PC-3 (cell line): ENCODE measurements at regions not wholly inside any gene's neighbourhood (a gene's known extent, or its start where the extent isn't known, plus 50 kb on each side); places are given as distances from the start of the nearest gene placed in this dataset.

Experiments used
- ATAC-seq: fragments of 200-7000 bp; cut with Tn5 transposase; 2 replicates; pipeline ENCODE4 v1.9.1; 2020; ENCODE audit warnings: mild to moderate bottlenecking, moderate library complexity
- BruUV-seq: library from RNA; stranded (reverse); fragments of 400-500 nt; replicated peaks from 2 replicates; lab custom pipeline; 2021; lab: Mats Ljungman, UMichigan
- CTCF ChIA-PET: fragments of 300-600 bp; sonication (Branson Sonifier 250); formaldehyde crosslinking; loops from one replicate; lab custom pipeline; 2022; ENCODE audit warnings: antibody characterized with exemption; lab: Charles Lee
- POLR2A ChIA-PET: fragments of 300-600 bp; sonication (Branson Sonifier 250); formaldehyde crosslinking; loops from one replicate; lab custom pipeline; 2022; ENCODE audit warnings: antibody characterized with exemption; ENCODE audit not compliant: unreplicated experiment; lab: Charles Lee
- DNase-seq: peaks from one replicate; pipeline ENCODE4 v3.0.0-alpha.2; 2015
- H2AFZ ChIP-seq: fragments of 300-600 bp; sonication (generic); 2 replicates; pipeline ENCODE4 v1.6.0; 2016; ENCODE audit warnings: antibody characterized with exemption, low read length
- H3F3A ChIP-seq: fragments of 300-600 bp; sonication (generic); one replicate; pipeline ENCODE4 v1.6.0; 2017; ENCODE audit warnings: antibody characterized with exemption, low read length, control low read depth, mild to moderate bottlenecking; ENCODE audit not compliant: unreplicated experiment
- H3K27ac ChIP-seq: fragments of 300-600 bp; sonication (generic); 2 replicates; pipeline ENCODE4 v1.5.1; 2016; ENCODE audit warnings: mild to moderate bottlenecking, low read length
- H3K27me3 ChIP-seq: fragments of 300-600 bp; sonication (generic); 2 replicates; pipeline ENCODE4 v1.6.1; 2016; ENCODE audit warnings: low read length, mixed read lengths
- H3K36me3 ChIP-seq: fragments of 300-600 bp; sonication (generic); 2 replicates; pipeline ENCODE4 v1.6.1; 2016; ENCODE audit warnings: low read depth, mixed run types, low read length, mixed read lengths
- H3K4me1 ChIP-seq: fragments of 300-600 bp; sonication (generic); 2 replicates; pipeline ENCODE4 v1.5.1; 2016; ENCODE audit warnings: low read length; ENCODE audit not compliant: insufficient read depth
- H3K4me2 ChIP-seq: fragments of 300-600 bp; sonication (generic); 2 replicates; pipeline ENCODE4 v1.6.0; 2016; ENCODE audit warnings: low read length
- H3K4me3 ChIP-seq: fragments of 300-600 bp; sonication (generic); 2 replicates; pipeline ENCODE4 v1.5.1; 2016; ENCODE audit warnings: mild to moderate bottlenecking, low read length, mixed read lengths
- H3K79me2 ChIP-seq: fragments of 300-600 bp; sonication (generic); 2 replicates; pipeline ENCODE4 v1.6.1; 2017; ENCODE audit warnings: low read length, mixed read lengths
- H3K9ac ChIP-seq: fragments of 300-600 bp; sonication (generic); 2 replicates; pipeline ENCODE4 v1.6.0; 2016; ENCODE audit warnings: mild to moderate bottlenecking, low read length
- H3K9me2 ChIP-seq: fragments of 300-600 bp; sonication (generic); replicated peaks from 2 replicates; pipeline ENCODE4 v1.6.1; 2016; ENCODE audit warnings: mixed run types, low read length, mixed read lengths
- H3K9me3 ChIP-seq: fragments of 300-600 bp; sonication (generic); 2 replicates; pipeline ENCODE4 v1.6.1; 2016; ENCODE audit warnings: low read length, mixed read lengths
- H4K20me1 ChIP-seq: fragments of 300-600 bp; sonication (generic); 2 replicates; pipeline ENCODE4 v1.6.1; 2016; ENCODE audit warnings: low read length, mixed read lengths
- EZH2 ChIP-seq: fragments of 300-600 bp; sonication (generic); IDR thresholded peaks from one replicate; pipeline ENCODE4 v1.6.1; 2017; ENCODE audit warnings: antibody characterized with exemption, mild to moderate bottlenecking, low read length; ENCODE audit not compliant: unreplicated experiment
- EZH2phosphoT487 ChIP-seq: fragments of 300-600 bp; sonication (generic); IDR thresholded peaks from 2 replicates; pipeline ENCODE4 v1.6.1; 2018; ENCODE audit warnings: mild to moderate bottlenecking, antibody characterized with exemption, low read length, borderline replicate concordance
- intact Hi-C: fragments of 100-400 bp; cut with micrococcal nuclease; formaldehyde crosslinking; loops from 2 replicates; pipeline ENCODE4 v1.9.0; 2023
- TF ChIP-seq, protein P1 (sequence below): fragments of 300-600 bp; sonication (generic); conservative IDR thresholded peaks from 2 replicates; pipeline ENCODE4 v1.5.1; 2017; ENCODE audit warnings: antibody characterized with exemption, low read depth, mild to moderate bottlenecking, low read length

DNA sequence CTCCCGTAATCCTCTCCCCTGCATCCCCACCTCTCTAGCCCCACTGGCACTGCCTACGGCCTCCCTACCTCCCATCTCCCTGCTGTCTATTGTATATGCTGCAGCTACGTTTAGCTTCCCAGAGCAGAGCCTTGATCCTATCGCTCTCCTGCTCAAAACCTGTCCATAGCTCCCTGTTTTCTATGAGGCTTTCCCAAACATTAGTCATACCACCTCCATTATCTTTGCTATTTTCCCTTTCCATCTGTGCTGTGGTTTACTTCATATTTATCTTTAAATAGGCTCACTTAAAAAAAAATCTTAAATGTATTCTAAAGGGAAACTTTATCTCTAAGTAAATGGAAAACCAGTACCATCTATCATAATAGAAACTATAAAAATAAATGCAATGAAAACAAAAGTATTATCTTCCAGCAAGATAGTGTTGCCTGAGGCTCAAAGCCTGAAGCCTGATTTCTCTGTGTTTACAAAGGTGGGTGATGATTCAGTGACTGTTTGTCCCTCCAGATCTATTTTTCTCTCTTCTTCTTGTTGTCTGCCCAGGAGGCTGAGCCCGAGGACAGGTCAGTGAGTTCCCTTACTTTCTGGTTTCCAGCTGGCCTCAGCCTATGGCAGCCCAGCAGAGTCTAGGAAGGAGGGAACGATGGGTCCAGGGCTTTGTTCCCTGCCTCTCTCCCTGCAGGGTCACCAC is 397.1 kb upstream of the CFAP20DC start:
- H3K27me3 ChIP-seq: no peaks in the 10 kb centered on the region
- ChIA-PET POLR2A (interaction anchor here (0.7 kb wide), 1 partner anchor 805 kb away, joined by 5 read pairs; no protein-coding TSS in a partner anchor), CTCF (no interaction called here)
- DNase-seq: peak; percentile 61
- no peaks in the 10 kb centered on the region for H3K9me3 ChIP-seq
- peak overlapping the region; percentile 7 for H3K4me2 ChIP-seq
- intact Hi-C loops: loop anchor here (10.0 kb wide), 1 partner anchor 452 kb away; no protein-coding TSS in a partner anchor
- no TSS peak for BruUV-seq
- no peaks in the 10 kb centered on the region for H3K79me2 ChIP-seq
- H3K9me2 ChIP-seq: no peaks in the 10 kb centered on the region
- H3K36me3 ChIP-seq: no peaks in the 10 kb centered on the region
- peak; percentile 70 for ATAC-seq
- H3K4me3 ChIP-seq: no peak overlapping the region
- H3F3A ChIP-seq: no peaks in the 10 kb centered on the region
- TF ChIP-seq EZH2 (no peak), EZH2phosphoT487 (no peak)
- TF ChIP-seq, protein P1, sequence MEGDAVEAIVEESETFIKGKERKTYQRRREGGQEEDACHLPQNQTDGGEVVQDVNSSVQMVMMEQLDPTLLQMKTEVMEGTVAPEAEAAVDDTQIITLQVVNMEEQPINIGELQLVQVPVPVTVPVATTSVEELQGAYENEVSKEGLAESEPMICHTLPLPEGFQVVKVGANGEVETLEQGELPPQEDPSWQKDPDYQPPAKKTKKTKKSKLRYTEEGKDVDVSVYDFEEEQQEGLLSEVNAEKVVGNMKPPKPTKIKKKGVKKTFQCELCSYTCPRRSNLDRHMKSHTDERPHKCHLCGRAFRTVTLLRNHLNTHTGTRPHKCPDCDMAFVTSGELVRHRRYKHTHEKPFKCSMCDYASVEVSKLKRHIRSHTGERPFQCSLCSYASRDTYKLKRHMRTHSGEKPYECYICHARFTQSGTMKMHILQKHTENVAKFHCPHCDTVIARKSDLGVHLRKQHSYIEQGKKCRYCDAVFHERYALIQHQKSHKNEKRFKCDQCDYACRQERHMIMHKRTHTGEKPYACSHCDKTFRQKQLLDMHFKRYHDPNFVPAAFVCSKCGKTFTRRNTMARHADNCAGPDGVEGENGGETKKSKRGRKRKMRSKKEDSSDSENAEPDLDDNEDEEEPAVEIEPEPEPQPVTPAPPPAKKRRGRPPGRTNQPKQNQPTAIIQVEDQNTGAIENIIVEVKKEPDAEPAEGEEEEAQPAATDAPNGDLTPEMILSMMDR: no peak
- no peaks in the 10 kb centered on the region for H4K20me1 ChIP-seq
- no peak overlapping the region for H2AFZ ChIP-seq
- H3K27ac ChIP-seq: no peak overlapping the region
- no peak overlapping the region for H3K9ac ChIP-seq
- peaks cover 25% of the 10 kb centered on the region for H3K4me1 ChIP-seq

DNA sequence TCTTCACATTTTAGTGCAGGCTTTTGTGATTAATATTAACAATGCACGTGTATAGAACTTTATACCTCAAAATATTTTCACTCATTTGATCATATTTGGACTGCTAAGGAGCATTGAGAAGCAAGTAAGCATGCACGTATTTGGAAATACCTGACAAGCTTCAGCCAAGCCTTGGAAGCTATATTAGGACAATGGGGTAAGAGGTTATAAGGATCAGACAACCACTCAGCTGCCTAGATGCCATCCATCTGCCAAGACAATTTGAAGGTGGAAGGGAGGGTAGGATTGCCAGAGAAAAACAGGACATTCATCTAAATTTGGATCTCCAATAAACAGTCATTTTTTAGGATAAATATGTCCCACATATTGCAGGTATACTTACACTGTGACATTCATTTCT is 394.9 kb upstream of the CFAP20DC start:
- H3F3A ChIP-seq: no peaks in the 10 kb centered on the region
- H3K4me1 ChIP-seq: peaks cover 15% of the 10 kb centered on the region
- H3K9me3 ChIP-seq: no peaks in the 10 kb centered on the region
- no peaks in the 10 kb centered on the region for H4K20me1 ChIP-seq
- ChIA-PET CTCF (no interaction called here), POLR2A (no interaction called here)
- DNase-seq (no peak), ATAC-seq (no peak)
- TF ChIP-seq, protein P1: no peak
- TF ChIP-seq EZH2: no peak
- no peak for TF ChIP-seq EZH2phosphoT487
- BruUV-seq: no TSS peak
- intact Hi-C loops: loop anchor here (5.0 to 10.0 kb wide), 2 partner anchors 413 to 450 kb away; no protein-coding TSS in a partner anchor
- no peak overlapping the region for H3K9ac ChIP-seq
- no peak overlapping the region for H3K4me3 ChIP-seq
- H3K79me2 ChIP-seq: no peaks in the 10 kb centered on the region
- H3K4me2 ChIP-seq: no peak overlapping the region
- H3K27me3 ChIP-seq: no peaks in the 10 kb centered on the region
- no peak overlapping the region for H2AFZ ChIP-seq
- H3K27ac ChIP-seq: no peak overlapping the region
- H3K9me2 ChIP-seq: no peaks in the 10 kb centered on the region
- H3K36me3 ChIP-seq: no peaks in the 10 kb centered on the region

GRCh38 chr3:59444294-59444671 is 394.5 kb upstream of the CFAP20DC start:
- no peak for ATAC-seq
- intact Hi-C loops: loop anchor here (5.0 to 10.0 kb wide), 2 partner anchors 413 to 449 kb away; no protein-coding TSS in a partner anchor

More at GRCh38 chr3:59444294-59444671, 394.5 kb upstream of the CFAP20DC start:
- H3K4me3 ChIP-seq: no peak overlapping the region
- H3K4me1 ChIP-seq: peaks cover 15% of the 10 kb centered on the region
- H3K9ac ChIP-seq: no peak overlapping the region
- no peaks in the 10 kb centered on the region for H3K79me2 ChIP-seq
- BruUV-seq: no TSS peak
- no peaks in the 10 kb centered on the region for H3K27me3 ChIP-seq
- no peak for DNase-seq
- no peaks in the 10 kb centered on the region for H3K9me2 ChIP-seq
- ChIA-PET POLR2A (no interaction called here), CTCF (no interaction called here)
- no peak overlapping the region for H3K27ac ChIP-seq
- no peaks in the 10 kb centered on the region for H3F3A ChIP-seq
- H3K4me2 ChIP-seq: no peak overlapping the region
- no peaks in the 10 kb centered on the region for H3K36me3 ChIP-seq
- H3K9me3 ChIP-seq: no peaks in the 10 kb centered on the region
- H4K20me1 ChIP-seq: no peaks in the 10 kb centered on the region
- H2AFZ ChIP-seq: no peak overlapping the region
- no peak for TF ChIP-seq EZH2
